HFF-Myc (cell line): ENCODE measurements at regions not wholly inside any gene's neighbourhood (a gene's known extent, or its start where the extent isn't known, plus 50 kb on each side); places are given as distances from the start of the nearest gene placed in this dataset.
"Not testable (repeated sequence)": the region's sequence is repeated elsewhere in the genome, so short reads cannot be mapped to it uniquely, and the experiment has no call there.

Experiments used
- DNase-seq: peaks from one replicate; pipeline ENCODE4 v3.0.0-alpha.2; 2011; ENCODE audit warnings: low read depth; ENCODE audit errors: extremely low read depth
- H3K4me3 ChIP-seq: replicated peaks from 2 replicates; pipeline ENCODE4 v1.5.1; 2011; ENCODE audit warnings: low read depth, mild to moderate bottlenecking, control low read depth, low read length
- CTCF ChIP-seq: IDR thresholded peaks from 2 replicates; pipeline ENCODE4 v1.5.1; 2012; ENCODE audit warnings: mild to moderate bottlenecking, low read depth, low read length, control low read depth; ENCODE audit errors: missing control alignments

GRCh38 chr12:4152145-4152795 lies 121.3 kb upstream of the CCND2 start:
- no peak for TF ChIP-seq CTCF
- H3K4me3 ChIP-seq, result no peak overlapping the region
- DNase-seq, result no peak

GRCh38 chr12:4151362-4152121 lies 122.0 kb upstream of the CCND2 start:
- TF ChIP-seq CTCF, result no peak
- DNase-seq, result no peak
- no peak overlapping the region for H3K4me3 ChIP-seq

GRCh38 chr12:4150355-4150754 lies 123.2 kb upstream of the CCND2 start:
- not testable (repeated sequence) for DNase-seq, H3K4me3 ChIP-seq

DNA sequence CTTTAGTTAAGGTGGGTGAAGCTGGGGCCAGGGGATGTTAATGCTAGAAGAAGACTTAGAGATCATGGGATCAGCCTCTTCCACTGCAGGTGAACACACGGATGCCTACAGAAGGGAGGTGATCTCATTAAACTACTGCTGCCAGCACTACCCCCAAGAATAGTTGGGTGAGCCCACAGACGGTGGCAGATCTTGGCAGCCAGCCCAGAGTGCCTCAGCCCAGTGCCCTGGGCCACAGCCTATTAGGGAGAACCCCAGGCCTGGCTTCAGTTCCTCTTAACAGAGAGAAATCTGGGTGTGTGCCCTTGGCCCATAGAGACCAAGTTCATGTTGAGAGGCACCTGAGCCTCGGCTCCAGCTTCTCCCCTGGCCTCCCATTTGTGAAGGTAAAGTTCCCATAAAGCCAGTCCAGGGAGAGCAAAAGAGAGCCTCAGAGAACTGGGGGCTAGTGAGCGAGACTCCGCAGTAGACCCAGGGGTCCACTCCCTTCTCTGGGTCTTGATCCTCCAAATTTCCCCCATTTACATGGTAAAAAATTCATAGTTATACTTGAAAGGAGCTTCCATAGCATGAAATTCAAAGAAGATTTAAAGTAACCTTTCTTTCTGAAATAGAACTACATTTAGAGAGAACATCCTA lies 125.0 kb upstream of the CCND2 start:
- DNase-seq, result no peak
- H3K4me3 ChIP-seq, result no peak overlapping the region
- no peak for TF ChIP-seq CTCF

- no peak overlapping the region for H3K4me3 ChIP-seq
- no peak for DNase-seq
- TF ChIP-seq CTCF, result no peak
Measured at GRCh38 chr12:4147031-4147481, 126.5 kb upstream of the CCND2 start.

DNA sequence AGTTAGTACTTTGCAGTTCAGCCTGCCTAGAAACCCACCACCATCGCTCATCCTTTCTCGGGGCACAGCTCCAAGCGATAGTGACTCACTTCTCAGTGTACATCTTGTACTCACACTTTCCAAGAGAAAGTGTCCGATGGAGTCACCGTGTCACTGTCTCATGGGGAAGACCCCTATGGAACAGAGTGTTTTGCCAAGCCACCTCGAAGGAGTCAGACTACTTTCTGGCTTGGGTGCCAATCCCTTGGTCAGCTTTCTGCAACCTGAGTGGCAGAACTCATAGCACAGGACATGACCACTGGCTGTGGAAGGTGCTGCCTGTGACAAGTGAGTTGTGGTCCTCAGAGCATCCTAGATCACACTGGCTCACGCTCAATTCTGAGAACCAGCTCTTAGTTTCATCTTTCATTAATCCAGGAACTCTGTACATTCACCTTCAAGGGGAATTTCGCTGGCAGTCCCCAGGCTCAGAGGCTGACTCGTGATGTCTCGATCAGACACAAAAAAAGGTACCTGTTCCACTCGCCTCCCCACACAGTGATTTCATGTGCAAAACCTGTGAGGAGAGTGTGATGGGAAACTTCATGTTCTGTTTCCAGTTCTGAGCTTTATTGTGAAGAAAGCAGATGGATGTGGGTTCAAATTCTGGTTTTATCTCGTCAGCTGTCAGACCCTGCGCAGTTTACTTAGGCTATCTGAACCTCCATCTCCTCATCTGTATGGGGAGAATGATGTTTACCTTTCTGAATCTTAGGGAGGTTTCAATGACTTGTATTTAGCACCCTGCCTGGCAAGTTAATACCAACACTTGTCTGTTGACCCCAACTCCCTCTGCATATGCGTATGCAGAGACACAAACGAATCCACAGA lies 127.3 kb upstream of the CCND2 start:
- TF ChIP-seq CTCF, result no peak
- DNase-seq, result no peak
- H3K4me3 ChIP-seq, result no peak overlapping the region
